ENCODE measurements at regions not wholly inside any gene's neighbourhood (a gene's known extent, or its start where the extent isn't known, plus 50 kb on each side); places are given as distances from the start of the nearest gene placed in this dataset.
A peak's percentile ranks its signal among the peaks of the same experiment; 100 is the strongest.

DNA sequence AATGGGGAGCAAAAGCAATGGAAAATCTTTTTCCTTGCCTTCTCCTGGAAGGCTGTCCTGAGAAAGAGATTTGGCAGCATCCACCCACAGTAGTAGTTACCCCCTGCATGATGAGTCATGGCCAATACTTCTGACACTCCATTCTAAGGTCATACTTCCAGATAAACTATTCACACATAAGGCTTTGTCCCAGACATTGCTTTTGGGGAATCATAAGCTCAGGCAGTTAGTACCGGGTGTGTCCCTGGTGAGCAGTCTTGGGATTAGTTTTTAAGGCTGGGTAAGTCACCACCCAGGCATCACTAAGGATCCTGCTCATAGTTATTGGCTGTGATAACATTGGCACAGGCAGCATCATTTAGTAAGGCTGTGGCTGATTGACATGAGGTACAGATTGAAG is 160.6 kb upstream of the GGTLC1 start:
- Histone ChIP-seq H3K27me3 (no peaks in the 10 kb centered on the region), H3K4me3 (no peak overlapping the region), H3K9me3 (no peaks in the 10 kb centered on the region), H3K36me3 (no peaks in the 10 kb centered on the region), H3K27ac (no peak overlapping the region), H3K4me1 (no peaks in the 10 kb centered on the region)
- TF ChIP-seq POLR2AphosphoS5 (IDR thresholded peaks at IDR 0.05; ENCODE audit: insufficient read depth in 1 of 2, low read depth in 1 of 2) = no peak
- TF ChIP-seq, protein P1, sequence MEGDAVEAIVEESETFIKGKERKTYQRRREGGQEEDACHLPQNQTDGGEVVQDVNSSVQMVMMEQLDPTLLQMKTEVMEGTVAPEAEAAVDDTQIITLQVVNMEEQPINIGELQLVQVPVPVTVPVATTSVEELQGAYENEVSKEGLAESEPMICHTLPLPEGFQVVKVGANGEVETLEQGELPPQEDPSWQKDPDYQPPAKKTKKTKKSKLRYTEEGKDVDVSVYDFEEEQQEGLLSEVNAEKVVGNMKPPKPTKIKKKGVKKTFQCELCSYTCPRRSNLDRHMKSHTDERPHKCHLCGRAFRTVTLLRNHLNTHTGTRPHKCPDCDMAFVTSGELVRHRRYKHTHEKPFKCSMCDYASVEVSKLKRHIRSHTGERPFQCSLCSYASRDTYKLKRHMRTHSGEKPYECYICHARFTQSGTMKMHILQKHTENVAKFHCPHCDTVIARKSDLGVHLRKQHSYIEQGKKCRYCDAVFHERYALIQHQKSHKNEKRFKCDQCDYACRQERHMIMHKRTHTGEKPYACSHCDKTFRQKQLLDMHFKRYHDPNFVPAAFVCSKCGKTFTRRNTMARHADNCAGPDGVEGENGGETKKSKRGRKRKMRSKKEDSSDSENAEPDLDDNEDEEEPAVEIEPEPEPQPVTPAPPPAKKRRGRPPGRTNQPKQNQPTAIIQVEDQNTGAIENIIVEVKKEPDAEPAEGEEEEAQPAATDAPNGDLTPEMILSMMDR (IDR thresholded peaks at IDR 0.05) = no peak
- TF ChIP-seq POLR2A (IDR thresholded peaks at IDR 0.05) = no peak
- peak in 1 of 2 donors; percentile 52 for DNase-seq (ENCODE audit: extremely low spot score in 2 of 2)
- intact Hi-C loops (cut with DNase I) = no loop called here

DNA sequence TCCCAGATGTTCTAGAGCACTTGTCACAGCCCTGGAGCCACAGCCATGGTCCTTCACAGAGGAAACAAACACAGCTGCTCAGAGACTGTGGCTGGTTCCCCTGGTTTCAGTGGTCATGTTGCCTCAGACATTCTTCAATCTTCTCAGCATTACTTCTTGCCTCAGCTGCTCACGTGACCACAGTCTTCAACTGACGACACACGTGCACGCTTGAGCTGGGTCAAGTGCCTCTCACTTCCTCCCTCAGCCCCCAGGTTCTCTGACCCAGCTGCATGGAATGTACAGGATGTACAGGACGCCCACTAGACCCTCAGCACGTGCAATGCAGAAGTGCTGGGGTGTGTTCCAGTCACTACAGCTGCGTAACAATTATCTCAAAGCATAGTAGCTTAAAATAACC is 159.8 kb upstream of the GGTLC1 start:
- H3K4me3 ChIP-seq = no peak overlapping the region
- TF ChIP-seq, protein P1 (IDR thresholded peaks at IDR 0.05) = no peak
- TF ChIP-seq POLR2AphosphoS5 (IDR thresholded peaks at IDR 0.05; ENCODE audit: insufficient read depth in 1 of 2, low read depth in 1 of 2) = no peak
- no peak for TF ChIP-seq POLR2A (IDR thresholded peaks at IDR 0.05)
- no peak overlapping the region for H3K27ac ChIP-seq
- intact Hi-C loops (cut with DNase I) = no loop called here
- no peaks in the 10 kb centered on the region for H3K4me1 ChIP-seq
- H3K9me3 ChIP-seq = no peaks in the 10 kb centered on the region
- DNase-seq (ENCODE audit: extremely low spot score in 2 of 2) = peak; percentile 52 to 67
- H3K27me3 ChIP-seq = no peaks in the 10 kb centered on the region
- H3K36me3 ChIP-seq = no peaks in the 10 kb centered on the region

DNA sequence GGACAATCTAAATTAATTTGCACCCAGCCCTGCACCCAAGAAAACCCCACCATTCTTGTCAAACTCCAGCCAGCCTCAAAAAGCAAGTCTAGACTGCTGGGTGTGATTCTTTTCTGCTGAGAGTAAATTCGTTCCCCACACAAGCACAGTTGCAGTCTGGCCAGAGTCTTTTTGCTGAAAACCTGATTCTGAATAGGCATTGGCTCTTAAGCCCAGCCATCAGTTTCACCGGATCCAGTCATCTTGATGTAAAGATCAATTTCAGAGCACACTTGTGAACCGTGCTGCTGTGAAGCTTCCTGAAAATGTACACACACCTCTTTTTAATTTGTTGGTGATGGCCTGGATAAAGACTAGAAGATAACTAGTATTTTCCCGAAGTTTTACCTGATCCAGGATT is 159.4 kb upstream of the GGTLC1 start:
- Histone ChIP-seq H3K4me1 (no peaks in the 10 kb centered on the region), H3K27ac (no peak overlapping the region), H3K9me3 (no peaks in the 10 kb centered on the region), H3K36me3 (no peaks in the 10 kb centered on the region), H3K4me3 (no peak overlapping the region), H3K27me3 (no peaks in the 10 kb centered on the region)
- TF ChIP-seq, protein P1 (IDR thresholded peaks at IDR 0.05) = no peak
- TF ChIP-seq POLR2AphosphoS5 (IDR thresholded peaks at IDR 0.05; ENCODE audit: insufficient read depth in 1 of 2, low read depth in 1 of 2) = no peak
- TF ChIP-seq POLR2A (IDR thresholded peaks at IDR 0.05) = no peak
- intact Hi-C loops (cut with DNase I) = no loop called here
- peak; percentile 7 to 20 for DNase-seq (ENCODE audit: extremely low spot score in 2 of 2)

DNA sequence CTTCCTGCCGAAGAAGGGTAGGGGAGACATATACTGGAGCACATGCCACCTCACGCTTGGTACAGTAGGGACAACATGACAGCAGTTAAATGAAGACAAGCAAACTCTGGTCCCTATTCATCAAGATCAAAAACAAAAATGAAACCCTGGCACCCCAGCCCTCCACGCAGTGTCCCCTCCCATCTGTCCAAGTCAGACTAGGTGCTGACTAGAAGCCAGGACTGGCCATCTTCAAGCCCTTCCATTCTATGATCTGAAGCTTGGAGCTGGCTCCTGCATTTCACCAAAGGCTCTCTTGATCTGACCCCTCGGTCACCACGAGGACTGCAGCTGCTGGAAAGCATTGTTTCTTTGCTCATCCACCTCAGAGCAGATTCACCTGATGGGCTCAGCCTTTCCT is 158.9 kb upstream of the GGTLC1 start:
- peak in 1 of 2 donors; percentile 65 for DNase-seq (ENCODE audit: extremely low spot score in 2 of 2)
- TF ChIP-seq POLR2A (IDR thresholded peaks at IDR 0.05) = no peak
- no peak overlapping the region for H3K27ac ChIP-seq
- intact Hi-C loops (cut with DNase I) = no loop called here
- no peaks in the 10 kb centered on the region for H3K36me3 ChIP-seq
- H3K27me3 ChIP-seq = no peaks in the 10 kb centered on the region
- H3K4me1 ChIP-seq = no peaks in the 10 kb centered on the region
- no peak overlapping the region for H3K4me3 ChIP-seq
- H3K9me3 ChIP-seq = no peaks in the 10 kb centered on the region

DNA sequence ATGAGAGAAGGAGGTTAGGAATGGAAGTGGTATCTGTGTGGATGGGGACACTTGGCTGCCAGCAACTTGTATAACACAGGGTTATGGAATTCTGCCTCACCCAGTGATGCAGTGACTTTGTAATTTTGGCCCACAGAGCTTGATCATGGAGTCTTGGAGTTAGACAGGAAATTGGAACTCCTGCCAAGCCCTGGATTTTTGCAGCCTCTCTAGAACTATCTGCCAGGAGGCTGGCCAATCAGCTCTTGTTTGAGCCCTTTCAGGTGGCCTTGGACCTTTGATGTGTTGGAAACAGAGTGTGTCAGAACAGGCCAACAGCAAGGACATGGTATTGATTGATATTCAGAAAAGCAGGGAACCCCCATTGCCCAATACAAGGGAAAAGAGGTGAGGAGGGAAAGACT is 157.7 kb upstream of the GGTLC1 start:
- no peak for TF ChIP-seq POLR2A (IDR thresholded peaks at IDR 0.05)
- TF ChIP-seq, protein P1 (IDR thresholded peaks at IDR 0.05) = no peak
- no peak for TF ChIP-seq POLR2AphosphoS5 (IDR thresholded peaks at IDR 0.05; ENCODE audit: insufficient read depth in 1 of 2, low read depth in 1 of 2)
- no peaks in the 10 kb centered on the region for H3K27me3 ChIP-seq
- no peak overlapping the region for H3K27ac ChIP-seq
- intact Hi-C loops (cut with DNase I) = no loop called here
- H3K36me3 ChIP-seq = no peaks in the 10 kb centered on the region
- no peaks in the 10 kb centered on the region for H3K4me1 ChIP-seq
- H3K4me3 ChIP-seq = no peak overlapping the region
- no peaks in the 10 kb centered on the region for H3K9me3 ChIP-seq
- DNase-seq (ENCODE audit: extremely low spot score in 2 of 2) = no peak

- no peak overlapping the region for H3K4me3 ChIP-seq
- intact Hi-C loops (cut with DNase I) = no loop called here
- no peak for DNase-seq (ENCODE audit: extremely low spot score in 2 of 2)
- H3K27ac ChIP-seq = no peak overlapping the region
- TF ChIP-seq, protein P1 (IDR thresholded peaks at IDR 0.05) = no peak
- no peak for TF ChIP-seq POLR2A (IDR thresholded peaks at IDR 0.05)
- TF ChIP-seq POLR2AphosphoS5 (IDR thresholded peaks at IDR 0.05; ENCODE audit: insufficient read depth in 1 of 2, low read depth in 1 of 2) = no peak
- H3K9me3 ChIP-seq = no peaks in the 10 kb centered on the region
- H3K36me3 ChIP-seq = no peaks in the 10 kb centered on the region
- no peaks in the 10 kb centered on the region for H3K4me1 ChIP-seq
- no peaks in the 10 kb centered on the region for H3K27me3 ChIP-seq
These were observed 155.8 kb upstream of the GGTLC1 start for GRCh38 chr20:24144371-24144770.

Data from vagina (tissue), 2 donors.